SK-N-SH (cell line): ENCODE measurements at regions not wholly inside any gene's neighbourhood (a gene's known extent, or its start where the extent isn't known, plus 50 kb on each side); places are given as distances from the start of the nearest gene placed in this dataset.

Source experiments
- CTCF ChIA-PET: fragments of 300-600, 350-600 bp; formaldehyde crosslinking; extraction: SDS; loops from one replicate; lab custom pipeline; 2021; lab: Yijun Ruan, JAX
- POLR2A ChIA-PET: fragments of 350-600 bp; sonication (Branson Sonifier 250); formaldehyde crosslinking; extraction: SDS; loops from one replicate; lab custom pipeline; 2020; ENCODE audit warnings: antibody characterized with exemption, inconsistent platforms; lab: Yijun Ruan, JAX
- DNase-seq: peaks from one replicate; pipeline ENCODE4 v3.0.0; 2012
- H2AFZ ChIP-seq: fragments of 200-600 bp; sonication (generic); 2 replicates; pipeline ENCODE4 v1.8.1; 2016; ENCODE audit warnings: antibody characterized with exemption, mild to moderate bottlenecking, low read depth
- H3F3A ChIP-seq: fragments of 200-600 bp; sonication (generic); replicated peaks from 2 replicates; pipeline ENCODE3; 2016; ENCODE audit warnings: antibody characterized with exemption, mild to moderate bottlenecking; ENCODE audit not compliant: insufficient read depth
- H3K27ac ChIP-seq, 2 experiments: fragments of 200-500 bp in 1 of 2; fragments of 200-600 bp in 1 of 2; sonication (Bioruptor generic) in 1 of 2; sonication (generic), shearing (Covaris generic) in 1 of 2; 2 replicates each; pipeline versions ENCODE4 v1.5.1 to v1.6.1; 2014 to 2016; ENCODE audit warnings: low read depth in 2 of 2, inconsistent platforms in 1 of 2, low read length in 1 of 2, mild to moderate bottlenecking in 1 of 2, mixed read lengths in 1 of 2
- H3K27me3 ChIP-seq: fragments of 200-600 bp; sonication (generic), shearing (Covaris generic); 2 replicates; pipeline ENCODE4 v1.6.1; 2016; ENCODE audit warnings: mixed run types; ENCODE audit not compliant: insufficient read depth
- H3K36me3 ChIP-seq, 2 experiments: fragments of 200-500 bp in 1 of 2; fragments of 200-600 bp in 1 of 2; sonication (Bioruptor generic) in 1 of 2; sonication (generic) in 1 of 2; replicated peaks in 1 of 2; 2 replicates each; pipeline versions ENCODE3 to v1.5.1; 2014 to 2016; ENCODE audit warnings: low read length in 1 of 2, mild to moderate bottlenecking in 1 of 2; ENCODE audit not compliant: insufficient read depth in 2 of 2, control insufficient read depth in 1 of 2
- H3K4me1 ChIP-seq, 2 experiments: fragments of 200-500 bp in 1 of 2; fragments of 200-600 bp in 1 of 2; sonication (Bioruptor generic) in 1 of 2; sonication (generic), shearing (Covaris generic) in 1 of 2; 2 replicates each; pipeline versions ENCODE4 v1.5.1 to v1.6.1; 2014 to 2016; ENCODE audit warnings: low read depth in 1 of 2, low read length in 1 of 2, mixed run types in 1 of 2; ENCODE audit not compliant: insufficient read depth in 2 of 2, control insufficient read depth in 1 of 2
- H3K4me2 ChIP-seq: fragments of 200-600 bp; sonication (generic), shearing (Covaris generic); 2 replicates; pipeline ENCODE4 v1.6.1; 2017; ENCODE audit warnings: mixed run types
- H3K4me3 ChIP-seq, 2 experiments: fragments of 200-500 bp in 1 of 2; fragments of 200-600 bp in 1 of 2; sonication (Bioruptor generic) in 1 of 2; sonication (generic), shearing (Covaris generic) in 1 of 2; 2 replicates each; pipeline versions ENCODE4 v1.5.1 to v1.8.1; 2014 to 2016; ENCODE audit warnings: low read depth in 2 of 2, inconsistent platforms in 1 of 2, low read length in 1 of 2, mild to moderate bottlenecking in 1 of 2, mixed read lengths in 1 of 2, moderate library complexity in 1 of 2
- H3K79me2 ChIP-seq: fragments of 200-600 bp; sonication (generic); 2 replicates; pipeline ENCODE4 v1.8.1; 2017; ENCODE audit warnings: mild to moderate bottlenecking; ENCODE audit not compliant: insufficient read depth
- H3K9ac ChIP-seq: fragments of 200-600 bp; sonication (generic); 2 replicates; pipeline ENCODE4 v1.6.1; 2017; ENCODE audit warnings: mixed run types
- H3K9me2 ChIP-seq: fragments of 200-600 bp; sonication (generic); 2 replicates; pipeline ENCODE4 v1.6.1; 2017; ENCODE audit warnings: mixed run types
- H3K9me3 ChIP-seq: fragments of 200-600 bp; sonication (generic); 2 replicates; pipeline ENCODE4 v1.6.1; 2017; ENCODE audit warnings: mixed run types, mild to moderate bottlenecking, moderate library complexity
- H4K20me1 ChIP-seq: fragments of 200-600 bp; sonication (generic); 2 replicates; pipeline ENCODE4 v1.6.1; 2017; ENCODE audit warnings: mild to moderate bottlenecking, mixed run types; ENCODE audit not compliant: insufficient read depth
- CTCF ChIP-seq: fragments of 200-600 bp; sonication (generic); IDR thresholded peaks from 2 replicates; pipeline ENCODE4 v1.6.1; 2017; ENCODE audit warnings: antibody characterized with exemption, mild to moderate bottlenecking, moderate library complexity
- EZH2phosphoT487 ChIP-seq: fragments of 200-600 bp; sonication (generic); IDR thresholded peaks from 2 replicates; pipeline ENCODE4 v1.6.1; 2017; ENCODE audit warnings: low read depth, mixed run types, mild to moderate bottlenecking, antibody characterized with exemption, moderate library complexity, borderline replicate concordance
- FOSL2 ChIP-seq: IDR thresholded peaks from 2 replicates; pipeline ENCODE4 v1.4.0; 2012; ENCODE audit warnings: low read depth, mild to moderate bottlenecking, moderate library complexity, borderline replicate concordance
- GATA2 ChIP-seq: sonication (generic); formaldehyde crosslinking; IDR thresholded peaks from 2 replicates; pipeline ENCODE4 v1.5.0; 2020; ENCODE audit warnings: mild to moderate bottlenecking, missing genetic modification reagents
- IRF3 ChIP-seq: fragments of 150-350 bp; IDR thresholded peaks from 2 replicates; pipeline ENCODE4 v1.6.1; 2016; ENCODE audit warnings: mild to moderate bottlenecking, low read depth, low read length
- MAX ChIP-seq: IDR thresholded peaks from 2 replicates; pipeline ENCODE4 v1.4.0; 2012; ENCODE audit warnings: low read depth
- MEF2A ChIP-seq: IDR thresholded peaks from 2 replicates; pipeline ENCODE4 v1.4.0; 2012; ENCODE audit warnings: low read depth, borderline replicate concordance
- MXI1 ChIP-seq: IDR thresholded peaks from 2 replicates; pipeline ENCODE4 v1.6.1; 2012; ENCODE audit warnings: mild to moderate bottlenecking, low read depth, low read length, improper control_type of control experiment
- RAD21 ChIP-seq: IDR thresholded peaks from 2 replicates; pipeline ENCODE4 v1.6.1; 2012; ENCODE audit warnings: mild to moderate bottlenecking, low read length
- REST ChIP-seq: IDR thresholded peaks from 2 replicates; pipeline ENCODE4 v1.6.1; 2012; ENCODE audit warnings: mild to moderate bottlenecking, low read depth, low read length, moderate library complexity
- SIN3A ChIP-seq: IDR thresholded peaks from 2 replicates; pipeline ENCODE4 v1.6.1; 2012; ENCODE audit warnings: low read depth, mild to moderate bottlenecking, low read length, moderate library complexity, borderline replicate concordance
- SMC3 ChIP-seq: IDR thresholded peaks from 2 replicates; pipeline ENCODE4 v1.6.1; 2012; ENCODE audit warnings: low read depth, low read length, improper control_type of control experiment
- TAF1 ChIP-seq: IDR thresholded peaks from 2 replicates; pipeline ENCODE4 v1.6.1; 2012; ENCODE audit warnings: low read depth, mild to moderate bottlenecking, low read length, moderate library complexity, borderline replicate concordance
- TCF12 ChIP-seq: IDR thresholded peaks from 2 replicates; pipeline ENCODE4 v1.4.0; 2012
- TEAD4 ChIP-seq: IDR thresholded peaks from 2 replicates; pipeline ENCODE4 v1.4.0; 2012; ENCODE audit warnings: mild to moderate bottlenecking, borderline replicate concordance; ENCODE audit not compliant: insufficient read depth
- USF1 ChIP-seq: IDR thresholded peaks from 2 replicates; pipeline ENCODE4 v1.4.0; 2012; ENCODE audit warnings: low read depth, borderline replicate concordance
- USF2 ChIP-seq: fragments of 150-350 bp; IDR thresholded peaks from 2 replicates; pipeline ENCODE4 v1.6.1; 2017; ENCODE audit warnings: antibody characterized with exemption, low read length, low read depth, borderline replicate concordance
- WGBS: methylation state at CpG from one replicate; pipeline ENCODE4 v1.1.6; 2017; ENCODE audit warnings: low lambda C conversion rate; 5-methylcytosine and 5-hydroxymethylcytosine counted together

GRCh38 chr22:27381960-27382742 is 419.4 kb downstream of the MN1 start:
- Histone ChIP-seq H3K4me3 (no peak overlapping the region), H4K20me1 (no peaks in the 10 kb centered on the region), H3K9me2 (no peaks in the 10 kb centered on the region), H3K9me3 (no peaks in the 10 kb centered on the region), H3F3A (peaks cover 4% of the 10 kb centered on the region), H3K27ac (no peak overlapping the region), H2AFZ (no peak overlapping the region), H3K36me3 (no peaks in the 10 kb centered on the region), H3K27me3 (peaks cover 91% of the 10 kb centered on the region), H3K4me2 (no peak overlapping the region), H3K9ac (no peak overlapping the region), H3K4me1 (peaks cover 9 to 11% of the 10 kb centered on the region in 2 experiments; a peak in 3 of 4 replicates), H3K79me2 (no peaks in the 10 kb centered on the region)
- no peak for DNase-seq
- ChIA-PET CTCF (interaction anchor here (0.9 to 2.9 kb wide), 5 partner anchors 8 to 50 kb away, joined by 3 to 12 read pairs (median 3); no protein-coding TSS in a partner anchor), POLR2A (no interaction called here)
- 35% methylated on average over 2 of the region's 6 CpGs for WGBS
- TF ChIP-seq EZH2phosphoT487: no peak
- no peak for TF ChIP-seq TCF12

GRCh38 chr22:27382947-27383346 is 418.6 kb downstream of the MN1 start:
- Histone ChIP-seq H3K9ac (no peak overlapping the region), H3K36me3 (no peaks in the 10 kb centered on the region), H2AFZ (no peak overlapping the region), H3K27me3 (peaks cover 89% of the 10 kb centered on the region), H3K9me3 (no peaks in the 10 kb centered on the region), H3K9me2 (no peaks in the 10 kb centered on the region), H3F3A (peaks cover 4% of the 10 kb centered on the region), H3K4me1 (peaks cover 6 to 11% of the 10 kb centered on the region in 2 experiments; a peak in 3 of 4 replicates), H3K79me2 (no peaks in the 10 kb centered on the region), H4K20me1 (no peaks in the 10 kb centered on the region), H3K27ac (no peak overlapping the region), H3K4me3 (no peak overlapping the region), H3K4me2 (no peak overlapping the region)
- CTCF ChIA-PET: interaction anchor here (2.9 kb wide), 1 partner anchor 22 kb away, joined by 12 read pairs; no protein-coding TSS in a partner anchor
- POLR2A ChIA-PET: no interaction called here
- DNase-seq: no peak
- WGBS: 37% methylated on average over 12 of the region's 12 CpGs
- TF ChIP-seq MAX: no peak
- no peak for TF ChIP-seq USF2
- no peak for TF ChIP-seq MEF2A
- no peak for TF ChIP-seq TAF1
- no peak for TF ChIP-seq MXI1
- no peak for TF ChIP-seq FOSL2
- no peak for TF ChIP-seq REST
- no peak for TF ChIP-seq SIN3A
- no peak for TF ChIP-seq SMC3
- TF ChIP-seq GATA2 (CRISPR knock-in tag): no peak
- no peak for TF ChIP-seq TEAD4
- TF ChIP-seq EZH2phosphoT487: no peak
- TF ChIP-seq USF1: no peak
- TF ChIP-seq RAD21: no peak
- no peak for TF ChIP-seq IRF3
- no peak for TF ChIP-seq CTCF
